Activated CD8-positive, alpha-beta memory T cell treated with anti-CD3 and anti-CD28 coated beads for 36 hours (primary cell): ENCODE measurements at regions not wholly inside any gene's neighbourhood (a gene's known extent, or its start where the extent isn't known, plus 50 kb on each side); places are given as distances from the start of the nearest gene placed in this dataset.

Experiments used
- CTCF ChIA-PET: fragments of 350-600 bp; sonication (Branson Sonifier 250); formaldehyde crosslinking; loops from one replicate; lab custom pipeline; 2021; ENCODE audit warnings: antibody characterized with exemption; lab: Charles Lee
- POLR2A ChIA-PET: fragments of 350-600 bp; sonication (Branson Sonifier 250); formaldehyde crosslinking; loops from one replicate; lab custom pipeline; 2021; ENCODE audit warnings: antibody characterized with exemption; lab: Charles Lee

GRCh38 chr5:39835371-39835770 lies 410.6 kb upstream of the DAB2 start:
- CTCF ChIA-PET: interaction anchor here (1.0 kb wide), 1 partner anchor 11 kb away, joined by 3 read pairs; no protein-coding TSS in a partner anchor
- POLR2A ChIA-PET: no interaction called here

- POLR2A ChIA-PET: no interaction called here
- CTCF ChIA-PET: no interaction called here
Observed at GRCh38 chr5:39829441-39829840, 404.7 kb upstream of the DAB2 start.

- ChIA-PET CTCF (no interaction called here), POLR2A (no interaction called here)
Observed at GRCh38 chr5:39826051-39826450, 401.3 kb upstream of the DAB2 start.

DNA sequence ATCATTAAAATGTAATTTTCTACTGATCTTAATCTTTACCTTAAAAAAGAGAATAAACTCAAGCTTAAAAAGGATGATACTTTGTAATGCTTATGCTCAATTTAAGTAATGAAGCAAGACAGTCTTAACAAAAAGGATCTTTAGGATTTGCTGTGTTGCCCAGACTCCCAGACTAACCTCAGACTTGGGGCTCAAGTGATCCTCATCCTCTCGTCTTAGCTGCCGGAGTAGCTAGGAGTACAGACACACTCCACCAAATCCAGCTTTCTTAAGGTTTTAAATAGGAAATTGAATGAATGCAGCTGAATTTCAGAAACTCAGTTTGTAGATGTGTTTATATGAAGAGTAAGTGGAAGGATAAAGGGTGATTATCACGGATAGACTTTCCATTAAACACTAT lies 400.5 kb upstream of the DAB2 start:
- POLR2A ChIA-PET: no interaction called here
- CTCF ChIA-PET: no interaction called here

GRCh38 chr5:39822020-39822419 lies 397.2 kb upstream of the DAB2 start:
- POLR2A ChIA-PET: no interaction called here
- CTCF ChIA-PET: no interaction called here

DNA sequence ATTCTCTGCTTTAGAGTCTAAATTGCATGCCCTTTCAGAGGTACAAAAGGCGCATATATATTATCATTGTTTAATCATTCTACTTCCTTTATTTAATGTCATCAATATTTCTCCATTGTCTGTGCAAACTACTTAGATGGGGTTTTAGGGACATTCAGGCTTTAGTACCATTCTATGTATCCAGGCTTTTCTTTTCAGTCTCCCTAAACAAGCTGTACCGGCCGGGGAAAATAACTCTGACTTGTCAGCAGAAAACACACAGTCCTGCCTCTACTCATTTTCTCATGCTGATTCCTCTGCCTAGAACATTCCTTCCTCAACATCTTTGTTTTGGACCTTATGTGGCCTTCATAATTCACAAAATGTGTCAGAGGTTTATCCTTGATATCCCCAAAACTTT lies 392.1 kb upstream of the DAB2 start:
- CTCF ChIA-PET: no interaction called here
- POLR2A ChIA-PET: no interaction called here

GRCh38 chr5:39816156-39816845 lies 391.5 kb upstream of the DAB2 start:
- POLR2A ChIA-PET: no interaction called here
- CTCF ChIA-PET: no interaction called here

DNA sequence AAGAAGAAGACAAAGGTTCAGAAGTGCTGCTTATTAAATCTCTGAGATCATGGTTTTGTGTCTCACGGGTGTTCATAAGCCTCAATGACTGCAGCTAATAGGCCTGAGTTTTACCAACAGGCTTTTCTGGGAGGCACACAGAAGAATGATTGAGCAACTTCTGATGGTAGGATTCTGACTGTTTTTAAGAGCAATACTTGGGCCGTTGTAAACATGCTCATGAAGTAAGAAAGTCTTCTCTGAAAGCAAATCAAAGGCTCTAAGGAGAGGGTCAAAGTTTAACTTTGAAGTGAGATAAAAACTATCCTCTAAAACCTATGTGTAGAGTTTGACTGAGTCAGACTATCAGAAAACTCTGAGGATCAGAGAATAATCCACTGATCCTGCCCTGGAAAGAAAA lies 390.9 kb upstream of the DAB2 start:
- POLR2A ChIA-PET: no interaction called here
- CTCF ChIA-PET: no interaction called here

DNA sequence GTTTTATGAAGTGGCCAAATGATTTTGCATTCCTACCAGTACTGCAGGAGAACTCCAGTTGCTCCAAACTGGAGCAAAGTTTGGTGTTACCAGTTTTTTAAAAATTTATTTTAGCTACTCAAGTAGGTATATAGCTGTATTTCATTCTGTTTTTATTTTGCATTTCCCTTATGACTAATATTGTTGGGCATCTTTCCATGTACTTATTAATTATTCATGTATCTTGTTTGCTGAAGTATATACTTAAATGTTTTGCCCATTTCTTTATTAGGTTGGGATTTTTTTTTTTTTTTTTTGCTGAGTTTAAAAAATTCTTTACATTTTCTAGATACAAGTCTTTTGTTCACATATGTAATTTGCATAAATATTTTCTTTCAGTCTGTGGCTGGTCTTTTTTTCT lies 386.6 kb upstream of the DAB2 start:
- POLR2A ChIA-PET: no interaction called here
- CTCF ChIA-PET: no interaction called here

DNA sequence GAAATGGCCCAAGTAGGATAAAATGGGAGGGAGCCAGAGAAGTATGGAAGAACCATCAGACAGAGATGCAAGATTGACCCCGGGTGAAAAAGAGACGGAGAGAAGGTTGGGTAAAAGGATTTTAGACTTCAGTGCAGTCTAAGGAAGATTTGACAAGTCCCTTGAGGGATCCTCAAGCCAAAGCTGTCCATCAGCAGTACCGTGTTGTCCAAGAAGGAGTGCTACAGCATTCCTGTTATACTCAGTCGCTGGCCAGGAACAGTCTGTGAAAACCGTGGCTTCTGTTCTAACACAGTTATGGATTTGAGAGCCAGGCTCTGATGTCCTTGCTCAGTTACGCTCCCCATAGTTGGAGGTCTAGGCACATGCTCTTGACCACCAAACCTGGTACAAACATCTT lies 383.9 kb upstream of the DAB2 start:
- POLR2A ChIA-PET: no interaction called here

GRCh38 chr5:39801306-39801705 lies 376.5 kb upstream of the DAB2 start:
- CTCF ChIA-PET: no interaction called here
- POLR2A ChIA-PET: no interaction called here

More for the DNA sequence above, 383.9 kb upstream of the DAB2 start:
- CTCF ChIA-PET: no interaction called here

GRCh38 chr5:39800042-39800601 lies 375.3 kb upstream of the DAB2 start:
- ChIA-PET POLR2A (no interaction called here), CTCF (no interaction called here)

DNA sequence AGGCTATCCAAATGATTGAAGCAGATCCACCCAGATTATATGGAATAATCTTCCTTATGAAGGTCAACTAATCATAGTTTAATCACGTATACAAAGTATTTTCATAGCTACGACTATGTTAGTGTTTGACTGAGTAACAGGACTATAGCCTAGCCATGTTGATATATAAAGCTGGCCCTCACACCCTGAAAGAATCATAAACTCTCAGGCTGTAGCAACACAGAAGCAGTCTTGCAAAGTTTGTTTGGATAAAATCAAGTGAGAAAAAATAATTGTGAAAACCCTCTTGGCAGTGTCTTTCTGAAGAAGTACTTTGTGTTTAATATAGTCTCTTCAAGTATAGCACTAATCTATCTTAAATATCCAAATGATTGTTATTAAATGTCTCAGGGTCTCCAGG lies 374.5 kb upstream of the DAB2 start:
- CTCF ChIA-PET: no interaction called here

DNA sequence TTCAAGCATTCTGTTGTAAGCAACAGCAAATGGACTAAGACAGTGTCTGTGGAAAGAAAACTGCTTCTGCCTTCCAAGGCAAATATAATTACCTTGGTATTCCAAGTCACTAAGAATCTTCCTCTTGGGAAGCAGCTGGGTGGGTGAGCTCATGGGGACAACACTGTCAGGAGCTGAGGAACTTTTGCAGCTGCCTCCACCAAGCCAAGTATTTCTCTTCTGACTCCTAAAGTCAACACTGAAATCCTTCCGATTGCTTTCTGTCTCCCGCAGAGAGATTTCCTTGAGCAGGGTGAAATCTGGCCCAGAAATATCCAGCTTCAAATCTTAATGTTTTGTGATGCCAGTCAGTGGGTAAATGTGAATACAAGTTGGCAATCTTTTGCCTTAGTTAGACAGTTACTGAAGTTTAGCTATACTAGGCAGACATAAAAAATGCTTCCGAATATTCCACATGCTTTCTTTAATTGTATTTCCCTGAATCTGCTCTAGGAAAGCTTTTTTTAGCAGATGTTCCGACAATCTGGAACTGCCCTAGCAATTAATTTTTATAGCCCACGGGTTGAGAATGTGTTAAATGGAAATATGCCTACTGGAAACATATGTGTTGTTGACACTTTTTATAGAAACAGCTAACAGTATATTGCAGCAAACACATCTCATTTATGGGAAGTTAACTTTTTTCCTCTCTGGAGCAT lies 369.9 kb upstream of the DAB2 start:
- ChIA-PET POLR2A (no interaction called here), CTCF (no interaction called here)

More for the DNA sequence above, 374.5 kb upstream of the DAB2 start:
- POLR2A ChIA-PET: no interaction called here

DNA sequence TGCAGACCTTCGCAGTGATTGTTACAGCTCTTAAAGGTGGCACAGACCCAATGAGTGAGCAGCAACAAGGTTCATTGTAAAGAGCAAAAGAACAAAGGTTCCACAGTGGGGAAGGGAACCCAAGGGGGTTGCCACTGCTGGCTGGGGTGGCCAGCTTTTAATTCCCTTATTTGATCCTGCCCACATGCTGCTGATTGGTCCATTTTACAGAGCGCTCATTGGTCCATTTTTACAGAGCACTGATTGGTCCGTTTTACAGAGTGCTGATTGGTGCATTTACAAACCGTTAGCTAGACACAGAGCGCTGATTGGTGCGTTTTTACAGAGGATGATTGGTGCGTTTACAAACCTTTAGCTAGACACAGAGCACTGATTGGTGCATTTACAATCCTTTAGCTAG lies 360.6 kb upstream of the DAB2 start:
- ChIA-PET POLR2A (no interaction called here), CTCF (no interaction called here)

GRCh38 chr5:39783756-39784421 lies 359.1 kb upstream of the DAB2 start:
- POLR2A ChIA-PET: no interaction called here
- CTCF ChIA-PET: no interaction called here

GRCh38 chr5:39780347-39780746 lies 355.6 kb upstream of the DAB2 start:
- ChIA-PET POLR2A (no interaction called here), CTCF (no interaction called here)

- ChIA-PET POLR2A (no interaction called here), CTCF (no interaction called here)
Observed at GRCh38 chr5:39779831-39780230, 355.1 kb upstream of the DAB2 start.

DNA sequence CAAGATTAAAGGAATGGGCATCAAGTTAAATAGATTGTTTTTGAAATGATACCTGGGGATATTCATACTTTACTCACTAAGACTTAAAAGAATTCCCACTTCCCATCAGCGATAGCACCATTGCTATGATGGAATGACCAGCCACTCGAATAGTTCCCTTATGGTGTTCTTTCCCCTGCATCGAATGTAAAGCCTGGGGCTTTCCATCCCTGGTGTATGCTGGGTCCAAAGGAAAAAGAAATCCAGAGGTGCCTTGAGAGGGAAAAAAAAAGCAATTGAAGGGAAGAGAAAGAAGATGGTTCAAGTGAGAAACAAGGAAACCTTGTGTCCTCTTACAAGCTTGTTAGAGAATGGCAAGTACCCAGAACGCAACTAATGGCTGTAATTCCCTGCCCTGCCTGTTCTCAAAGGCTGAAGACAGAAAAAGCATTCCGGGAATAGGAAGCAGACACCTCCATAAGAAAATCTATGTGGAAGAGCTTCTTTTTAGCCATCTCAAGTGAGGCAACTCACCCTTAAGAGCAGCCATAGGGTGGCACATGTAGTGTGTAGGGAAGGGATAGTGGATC lies 351.1 kb upstream of the DAB2 start:
- POLR2A ChIA-PET: no interaction called here
- CTCF ChIA-PET: no interaction called here

DNA sequence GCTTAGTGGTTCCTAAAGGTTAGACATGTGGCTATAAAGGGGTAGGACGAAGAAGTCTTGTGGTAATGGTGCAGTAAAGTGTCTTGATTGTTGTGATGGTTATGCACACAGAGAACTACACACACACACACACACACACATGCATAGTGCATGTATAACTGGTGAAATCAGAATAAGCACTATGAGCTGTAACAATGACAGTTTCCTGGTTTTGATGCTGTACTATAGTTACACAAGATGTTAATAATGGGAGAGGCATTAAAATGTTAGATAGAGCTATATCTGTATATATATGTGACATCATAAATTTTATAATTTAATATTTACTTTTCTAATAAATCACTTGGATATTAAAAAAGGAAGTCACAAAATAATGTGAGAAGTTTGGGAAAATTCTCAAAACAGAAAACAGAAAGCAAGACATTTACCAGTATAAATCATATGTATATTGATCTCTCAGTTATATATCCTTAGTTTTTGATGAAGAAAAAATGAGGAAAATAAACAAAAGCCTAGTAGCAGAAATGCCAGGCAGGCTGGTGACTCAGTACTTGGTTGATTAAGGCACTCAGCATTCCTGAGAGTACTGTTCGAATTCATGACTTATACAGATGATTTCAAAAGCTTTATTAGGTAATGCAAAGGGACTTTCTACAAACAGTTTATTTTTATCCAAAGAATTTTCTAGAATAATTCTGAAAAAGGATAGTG lies 350.5 kb upstream of the DAB2 start:
- ChIA-PET CTCF (no interaction called here), POLR2A (no interaction called here)
